Activated B cell treated with CpG ODN at 0.5 μM for 24 hours (primary cell): ENCODE measurements at regions not wholly inside any gene's neighbourhood (a gene's known extent, or its start where the extent isn't known, plus 50 kb on each side); places are given as distances from the start of the nearest gene placed in this dataset.

Source experiments
- ATAC-seq: fragments of 200-7000 bp; cut with Tn5 transposase; one replicate; pipeline ENCODE4 v1.10.0; 2021; ENCODE audit warnings: low read depth, mild to moderate bottlenecking, moderate library complexity
- CTCF ChIA-PET: fragments of 350-600 bp; sonication (Branson Sonifier 250); formaldehyde crosslinking; loops from one replicate; lab custom pipeline; 2021; ENCODE audit warnings: antibody characterized with exemption; lab: Charles Lee
- POLR2A ChIA-PET: fragments of 350-600 bp; sonication (Branson Sonifier 250); formaldehyde crosslinking; loops from one replicate; lab custom pipeline; 2021; ENCODE audit warnings: antibody characterized with exemption; lab: Charles Lee
- DNase-seq: peaks from one replicate; pipeline ENCODE4 v3.0.0; 2022
- H3K27ac Mint-ChIP-seq: one replicate; pipeline ENCODE4 v1.8.0; 2020; ENCODE audit warnings: mixed read lengths
- H3K27me3 Mint-ChIP-seq: one replicate; pipeline ENCODE4 v1.8.0; 2021; ENCODE audit warnings: mixed read lengths
- H3K36me3 Mint-ChIP-seq: one replicate; pipeline ENCODE4 v1.8.0; 2021; ENCODE audit warnings: low read depth, mixed read lengths
- H3K4me1 Mint-ChIP-seq: one replicate; pipeline ENCODE4 v1.8.0; 2021; ENCODE audit warnings: mixed read lengths
- H3K4me3 Mint-ChIP-seq: one replicate; pipeline ENCODE4 v1.8.0; 2020; ENCODE audit warnings: mild to moderate bottlenecking, mixed read lengths
- H3K9me3 Mint-ChIP-seq: one replicate; pipeline ENCODE4 v1.8.0; 2020; ENCODE audit warnings: mixed read lengths
- CTCF ChIP-seq: fragments of 200-600 bp; IDR thresholded peaks from one replicate; pipeline ENCODE4 v1.8.0; 2022; ENCODE audit warnings: antibody characterized with exemption, mild to moderate bottlenecking
- intact Hi-C: fragments of 100-400 bp; cut with micrococcal nuclease; formaldehyde crosslinking; loops from one replicate; pipeline ENCODE4 v1.15.1; 2024

GRCh38 chr3:107962946-107963345 is 127.9 kb downstream of the CD47 start:
- CTCF ChIA-PET, result no interaction called here
- ATAC-seq (no peak), DNase-seq (no peak)
- H3K36me3 Mint-ChIP-seq, result no peaks in the 10 kb centered on the region
- H3K4me3 Mint-ChIP-seq, result no peak overlapping the region
- TF ChIP-seq CTCF, result no peak
- H3K9me3 Mint-ChIP-seq, result no peaks in the 10 kb centered on the region
- no peak overlapping the region for H3K27ac Mint-ChIP-seq
- intact Hi-C loops, result no loop called here
- no peaks in the 10 kb centered on the region for H3K27me3 Mint-ChIP-seq
- POLR2A ChIA-PET, result no interaction called here
- H3K4me1 Mint-ChIP-seq, result no peaks in the 10 kb centered on the region

GRCh38 chr3:107962037-107962436 is 128.8 kb downstream of the CD47 start:
- no peak for TF ChIP-seq CTCF
- Mint-ChIP-seq H3K9me3 (no peaks in the 10 kb centered on the region), H3K4me3 (no peak overlapping the region), H3K27me3 (peaks cover 4% of the 10 kb centered on the region), H3K27ac (no peak overlapping the region), H3K4me1 (no peaks in the 10 kb centered on the region), H3K36me3 (no peaks in the 10 kb centered on the region)
- ATAC-seq, result no peak
- ChIA-PET CTCF (no interaction called here), POLR2A (no interaction called here)
- no peak for DNase-seq
- intact Hi-C loops, result no loop called here

GRCh38 chr3:107959550-107960154 is 131.2 kb downstream of the CD47 start:
- H3K4me1 Mint-ChIP-seq, result no peaks in the 10 kb centered on the region
- TF ChIP-seq CTCF, result no peak
- no peak overlapping the region for H3K4me3 Mint-ChIP-seq
- H3K36me3 Mint-ChIP-seq, result no peaks in the 10 kb centered on the region
- ChIA-PET POLR2A (no interaction called here), CTCF (no interaction called here)
- intact Hi-C loops, result no loop called here
- H3K27ac Mint-ChIP-seq, result no peak overlapping the region
- no peak for ATAC-seq
- peaks cover 4% of the 10 kb centered on the region for H3K27me3 Mint-ChIP-seq
- DNase-seq, result no peak
- H3K9me3 Mint-ChIP-seq, result no peaks in the 10 kb centered on the region

GRCh38 chr3:107958146-107958545 is 132.7 kb downstream of the CD47 start:
- H3K27me3 Mint-ChIP-seq, result peaks cover 4% of the 10 kb centered on the region
- ChIA-PET CTCF (no interaction called here), POLR2A (no interaction called here)

More at GRCh38 chr3:107958146-107958545, 132.7 kb downstream of the CD47 start:
- H3K4me3 Mint-ChIP-seq, result no peak overlapping the region
- H3K4me1 Mint-ChIP-seq, result peaks cover 6% of the 10 kb centered on the region
- no peak for DNase-seq
- no peaks in the 10 kb centered on the region for H3K36me3 Mint-ChIP-seq
- no peak for ATAC-seq
- H3K9me3 Mint-ChIP-seq, result no peaks in the 10 kb centered on the region
- no peak overlapping the region for H3K27ac Mint-ChIP-seq
- intact Hi-C loops, result no loop called here
- TF ChIP-seq CTCF, result no peak
